Activated B cell treated with CpG ODN at 0.5 μM for 24 hours (primary cell): ENCODE measurements at regions not wholly inside any gene's neighbourhood (a gene's known extent, or its start where the extent isn't known, plus 50 kb on each side); places are given as distances from the start of the nearest gene placed in this dataset.
"Not testable (repeated sequence)": the region's sequence is repeated elsewhere in the genome, so short reads cannot be mapped to it uniquely, and the experiment has no call there.

Experiments used
- ATAC-seq: fragments of 200-7000 bp; cut with Tn5 transposase; one replicate; pipeline ENCODE4 v1.10.0; 2021; ENCODE audit warnings: low read depth, mild to moderate bottlenecking, moderate library complexity
- CTCF ChIA-PET: fragments of 350-600 bp; sonication (Branson Sonifier 250); formaldehyde crosslinking; loops from one replicate; lab custom pipeline; 2021; ENCODE audit warnings: antibody characterized with exemption; lab: Charles Lee
- POLR2A ChIA-PET: fragments of 350-600 bp; sonication (Branson Sonifier 250); formaldehyde crosslinking; loops from one replicate; lab custom pipeline; 2021; ENCODE audit warnings: antibody characterized with exemption; lab: Charles Lee
- DNase-seq: peaks from one replicate; pipeline ENCODE4 v3.0.0; 2022
- H3K27ac Mint-ChIP-seq: one replicate; pipeline ENCODE4 v1.8.0; 2020; ENCODE audit warnings: mixed read lengths
- H3K27me3 Mint-ChIP-seq: one replicate; pipeline ENCODE4 v1.8.0; 2021; ENCODE audit warnings: mixed read lengths
- H3K36me3 Mint-ChIP-seq: one replicate; pipeline ENCODE4 v1.8.0; 2021; ENCODE audit warnings: low read depth, mixed read lengths
- H3K4me1 Mint-ChIP-seq: one replicate; pipeline ENCODE4 v1.8.0; 2021; ENCODE audit warnings: mixed read lengths
- H3K4me3 Mint-ChIP-seq: one replicate; pipeline ENCODE4 v1.8.0; 2020; ENCODE audit warnings: mild to moderate bottlenecking, mixed read lengths
- H3K9me3 Mint-ChIP-seq: one replicate; pipeline ENCODE4 v1.8.0; 2020; ENCODE audit warnings: mixed read lengths
- CTCF ChIP-seq: fragments of 200-600 bp; IDR thresholded peaks from one replicate; pipeline ENCODE4 v1.8.0; 2022; ENCODE audit warnings: antibody characterized with exemption, mild to moderate bottlenecking
- intact Hi-C: fragments of 100-400 bp; cut with micrococcal nuclease; formaldehyde crosslinking; loops from one replicate; pipeline ENCODE4 v1.15.1; 2024

DNA sequence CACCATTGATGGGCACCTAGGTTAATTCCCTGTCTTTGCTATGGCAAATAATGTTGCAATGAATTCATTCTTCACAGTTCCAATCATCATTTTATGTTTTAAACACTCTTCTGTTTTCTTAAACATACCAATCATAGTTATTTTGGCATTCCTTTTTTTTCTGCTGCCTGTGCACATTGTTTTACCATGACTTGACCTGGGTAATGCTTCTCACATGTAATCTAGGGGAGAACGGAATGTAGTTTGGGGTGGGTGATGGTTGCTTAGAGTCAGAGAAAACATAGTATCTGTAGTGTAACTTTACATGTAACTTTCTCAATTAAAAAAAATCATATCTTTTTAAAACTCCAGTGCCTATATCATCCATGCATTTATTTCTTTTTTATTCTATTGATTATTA, 1945.3 kb upstream of the RAG2 start:
- no peak overlapping the region for H3K27ac Mint-ChIP-seq
- no peak for TF ChIP-seq CTCF
- H3K9me3 Mint-ChIP-seq: peaks cover 4% of the 10 kb centered on the region
- no peak for ATAC-seq
- no peaks in the 10 kb centered on the region for H3K4me1 Mint-ChIP-seq
- intact Hi-C loops: no loop called here
- no peaks in the 10 kb centered on the region for H3K36me3 Mint-ChIP-seq
- DNase-seq: no peak
- H3K4me3 Mint-ChIP-seq: no peak overlapping the region
- no peaks in the 10 kb centered on the region for H3K27me3 Mint-ChIP-seq
- ChIA-PET CTCF (no interaction called here), POLR2A (no interaction called here)

GRCh38 chr11:38538866-38539680, 1941.0 kb upstream of the RAG2 start:
- Mint-ChIP-seq H3K27ac (no peak overlapping the region), H3K9me3 (peaks cover 13% of the 10 kb centered on the region), H3K4me1 (no peaks in the 10 kb centered on the region), H3K4me3 (no peak overlapping the region), H3K27me3 (no peaks in the 10 kb centered on the region), H3K36me3 (no peaks in the 10 kb centered on the region)
- POLR2A ChIA-PET: no interaction called here
- no peak for DNase-seq
- CTCF ChIA-PET: no interaction called here
- TF ChIP-seq CTCF: no peak
- intact Hi-C loops: no loop called here
- ATAC-seq: no peak

- H3K4me3 Mint-ChIP-seq: no peak overlapping the region
- CTCF ChIA-PET: no interaction called here
- ATAC-seq (no peak), DNase-seq (no peak)
- H3K9me3 Mint-ChIP-seq: peaks cover 13% of the 10 kb centered on the region
- no peak overlapping the region for H3K27ac Mint-ChIP-seq
- intact Hi-C loops: no loop called here
- no peaks in the 10 kb centered on the region for H3K4me1 Mint-ChIP-seq
- TF ChIP-seq CTCF: no peak
- no peaks in the 10 kb centered on the region for H3K36me3 Mint-ChIP-seq
- H3K27me3 Mint-ChIP-seq: no peaks in the 10 kb centered on the region
- POLR2A ChIA-PET: no interaction called here
Observed at GRCh38 chr11:38530226-38530625, 1932.2 kb upstream of the RAG2 start.

DNA sequence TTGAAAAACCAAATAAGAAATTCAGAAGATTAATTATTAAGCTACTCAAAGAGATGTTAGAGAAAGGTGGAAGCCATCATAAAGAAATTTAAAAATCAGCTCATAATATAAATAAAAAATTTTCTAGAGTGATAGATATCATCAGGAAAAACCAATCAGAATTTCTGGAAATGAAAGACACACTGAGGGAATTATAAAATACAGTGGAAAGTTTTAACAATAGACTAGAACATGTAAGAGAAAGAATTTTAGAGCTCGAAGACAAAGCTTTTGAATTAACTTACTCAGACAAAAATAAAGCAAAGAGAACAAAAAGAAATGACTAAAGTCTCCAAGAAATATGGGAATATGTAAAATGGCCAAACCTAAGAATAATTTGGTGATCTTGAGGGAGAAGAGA, 1926.9 kb upstream of the RAG2 start:
- ATAC-seq (no peak), DNase-seq (no peak)
- intact Hi-C loops: no loop called here
- no peak for TF ChIP-seq CTCF
- H3K9me3 Mint-ChIP-seq: peaks cover 22% of the 10 kb centered on the region
- H3K36me3 Mint-ChIP-seq: no peaks in the 10 kb centered on the region
- H3K4me3 Mint-ChIP-seq: no peak overlapping the region
- H3K27ac Mint-ChIP-seq: no peak overlapping the region
- H3K4me1 Mint-ChIP-seq: no peaks in the 10 kb centered on the region
- ChIA-PET POLR2A (no interaction called here), CTCF (no interaction called here)
- H3K27me3 Mint-ChIP-seq: no peaks in the 10 kb centered on the region

GRCh38 chr11:38517991-38518390, 1920.0 kb upstream of the RAG2 start:
- no peaks in the 10 kb centered on the region for H3K27me3 Mint-ChIP-seq
- intact Hi-C loops: no loop called here
- no peaks in the 10 kb centered on the region for H3K4me1 Mint-ChIP-seq
- CTCF ChIA-PET: no interaction called here
- no peak for DNase-seq
- peaks cover 7% of the 10 kb centered on the region for H3K9me3 Mint-ChIP-seq
- H3K4me3 Mint-ChIP-seq: no peak overlapping the region
- no peaks in the 10 kb centered on the region for H3K36me3 Mint-ChIP-seq
- ATAC-seq: no peak
- no peak for TF ChIP-seq CTCF
- POLR2A ChIA-PET: no interaction called here
- H3K27ac Mint-ChIP-seq: no peak overlapping the region

DNA sequence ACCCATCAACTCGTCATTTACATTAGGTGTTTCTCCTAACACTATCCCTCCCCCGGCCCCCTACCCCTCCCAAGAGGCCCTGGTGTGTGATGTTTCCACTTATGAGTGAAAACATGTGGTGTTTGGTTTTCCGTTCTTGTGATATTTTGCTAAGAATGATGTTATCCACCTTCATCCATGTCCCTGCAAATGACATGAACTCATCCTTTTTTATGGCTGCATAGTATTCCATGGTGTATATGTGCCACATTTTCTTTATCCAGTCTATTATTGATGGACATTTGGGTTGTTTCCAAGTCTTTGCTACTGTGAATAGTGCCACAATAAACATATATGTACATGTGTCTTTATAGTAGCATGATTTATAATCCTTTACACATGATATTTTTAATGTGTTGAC, 1914.8 kb upstream of the RAG2 start:
- DNase-seq, H3K4me3 Mint-ChIP-seq, ATAC-seq, intact Hi-C loops, H3K4me1 Mint-ChIP-seq, H3K36me3 Mint-ChIP-seq, POLR2A ChIA-PET, CTCF ChIA-PET, H3K27ac Mint-ChIP-seq, H3K9me3 Mint-ChIP-seq, H3K27me3 Mint-ChIP-seq: not testable (repeated sequence)
